ENCODE measurements at regions not wholly inside any gene's neighbourhood (a gene's known extent, or its start where the extent isn't known, plus 50 kb on each side); places are given as distances from the start of the nearest gene placed in this dataset.

DNA sequence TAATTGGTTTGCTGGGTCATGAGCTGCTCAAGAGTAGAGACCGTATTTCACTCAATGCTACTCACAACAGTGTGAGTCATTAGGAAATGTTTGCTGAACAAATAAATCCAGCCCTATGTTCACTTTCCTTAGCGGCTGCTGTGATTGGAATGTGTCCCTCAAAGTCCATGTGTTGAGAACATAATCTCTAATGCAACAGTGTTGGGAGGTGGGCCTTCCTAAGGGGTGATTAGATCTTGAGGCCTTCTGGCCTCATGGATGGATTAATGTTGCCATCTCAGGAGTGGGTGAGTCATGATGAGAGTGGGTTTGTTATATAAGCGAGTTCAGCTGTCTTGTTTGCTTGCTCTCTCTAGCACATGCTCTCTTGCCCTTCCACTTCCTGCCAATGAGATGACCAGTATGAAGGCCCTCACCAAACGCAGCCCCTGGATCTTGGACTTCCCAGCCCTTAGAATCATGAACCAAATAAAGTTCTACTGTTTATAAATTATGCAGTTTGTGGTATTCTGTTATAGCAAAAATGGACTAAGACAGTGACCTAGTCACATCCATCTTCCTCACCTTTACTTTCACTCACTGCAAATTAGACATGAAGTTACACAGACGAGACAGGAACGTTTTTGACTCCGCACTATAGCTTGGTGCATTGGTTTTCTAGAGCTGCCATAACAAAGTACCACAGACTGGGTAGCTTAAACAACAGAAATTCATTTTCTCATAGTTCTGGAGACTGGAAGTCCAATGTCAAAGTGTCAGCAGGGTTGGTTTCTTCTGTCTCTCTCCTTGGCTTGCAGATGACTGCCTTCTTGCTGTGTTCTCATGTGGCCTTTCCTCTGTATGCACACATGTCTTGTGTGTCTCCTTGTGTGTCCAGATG, 50.9 kb upstream of the FAM169A start:
- no peak for DNase-seq (ENCODE audit: low spot score)

Measured in CD4-positive, alpha-beta T cell treated with Interleukin-2 at 100 ng/mL for 4 hours (primary cell).